ENCODE measurements at regions not wholly inside any gene's neighbourhood (a gene's known extent, or its start where the extent isn't known, plus 50 kb on each side); places are given as distances from the start of the nearest gene placed in this dataset.

DNA sequence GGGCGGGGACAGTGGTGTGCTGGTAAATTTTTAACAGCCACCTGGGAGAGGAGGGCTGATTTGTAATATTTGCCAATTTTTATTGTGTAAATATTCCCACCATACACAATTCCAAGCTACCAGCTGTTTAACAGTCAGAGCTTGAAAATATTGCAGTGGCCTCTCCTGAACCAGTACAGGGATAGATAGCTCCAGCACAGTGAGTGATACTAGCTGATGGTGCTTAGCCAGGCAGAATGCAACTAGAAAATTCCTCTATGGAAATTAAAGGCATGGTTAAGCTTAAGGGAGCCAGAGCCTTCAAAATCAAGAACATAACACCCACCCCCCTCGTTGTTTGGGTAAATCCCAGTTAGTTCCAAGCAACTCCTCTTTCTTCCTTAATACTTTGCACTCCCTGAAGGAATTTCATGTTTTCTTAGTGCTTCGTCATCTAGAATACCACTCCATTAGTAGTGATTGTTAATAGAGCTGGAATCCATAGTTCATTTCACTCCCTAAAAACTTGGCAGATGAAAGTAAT lies 96.6 kb downstream of the CYB561 start:
- H3K18ac ChIP-seq (ENCODE audit: insufficient read length, low read depth, low read length): no peak overlapping the region
- Mint-ChIP-seq H3K27ac (no peak overlapping the region), H3K4me1 (peaks cover 0 to 3% of the 10 kb centered on the region in 2 experiments; a peak in 1 of 4 replicates)

More for the DNA sequence above, 96.6 kb downstream of the CYB561 start:
- Histone ChIP-seq H2AK5ac (ENCODE audit: insufficient read length, low read length) (no peak overlapping the region), H3K79me2 (ENCODE audit: insufficient read depth, low read length) (no peaks in the 10 kb centered on the region), H2BK120ac (ENCODE audit: low read depth, low read length, poor library complexity, severe bottlenecking) (no peak overlapping the region), H2BK20ac (ENCODE audit: low read depth, low read length, poor library complexity, severe bottlenecking) (no peak overlapping the region), H3K27me3 (ENCODE audit: insufficient read depth, low read length) (no peaks in the 10 kb centered on the region), H3K4me2 (ENCODE audit: insufficient read depth, insufficient read length, low read length) (no peak overlapping the region), H2BK12ac (ENCODE audit: insufficient read length, low read depth, low read length) (no peak overlapping the region), H4K91ac (ENCODE audit: insufficient read length, low read depth, low read length) (no peak overlapping the region), H2BK5ac (ENCODE audit: insufficient read length, low read length) (no peak overlapping the region), H2BK15ac (ENCODE audit: low read depth, low read length) (no peak overlapping the region), H2AFZ (ENCODE audit: low read length) (no peak overlapping the region), H3K27ac (ENCODE audit: insufficient read length, low read depth, low read length) (no peak overlapping the region), H3K79me1 (ENCODE audit: insufficient read depth, low read depth, low read length, poor library complexity, severe bottlenecking) (no peaks in the 10 kb centered on the region), H3T11ph (ENCODE audit: low read length) (no peak overlapping the region), H3K4me1 (ENCODE audit: insufficient read depth, low read length) (no peaks in the 10 kb centered on the region), H4K5ac (ENCODE audit: insufficient read length, low read depth, low read length) (no peak overlapping the region), H3K9ac (ENCODE audit: extremely low read depth, insufficient read length, low read length) (no peak overlapping the region), H4K8ac (replicated peaks; ENCODE audit: insufficient read length, low read depth, low read length) (no peak overlapping the region), H3K14ac (ENCODE audit: insufficient read depth, low read length) (no peak overlapping the region), H4K20me1 (ENCODE audit: control insufficient read depth, insufficient read depth, insufficient read length) (no peaks in the 10 kb centered on the region), H3K4ac (ENCODE audit: low read depth, low read length) (no peak overlapping the region), H3K23ac (ENCODE audit: insufficient read length, low read depth, low read length) (no peak overlapping the region), H3K9me3 (ENCODE audit: control insufficient read depth, low read depth, low read length) (no peaks in the 10 kb centered on the region), H3K56ac (ENCODE audit: insufficient read length, low read depth, low read length) (no peak overlapping the region), H3K23me2 (ENCODE audit: insufficient read length, low read depth, low read length, poor library complexity, severe bottlenecking) (no peaks in the 10 kb centered on the region)
- TF ChIP-seq, protein P1, sequence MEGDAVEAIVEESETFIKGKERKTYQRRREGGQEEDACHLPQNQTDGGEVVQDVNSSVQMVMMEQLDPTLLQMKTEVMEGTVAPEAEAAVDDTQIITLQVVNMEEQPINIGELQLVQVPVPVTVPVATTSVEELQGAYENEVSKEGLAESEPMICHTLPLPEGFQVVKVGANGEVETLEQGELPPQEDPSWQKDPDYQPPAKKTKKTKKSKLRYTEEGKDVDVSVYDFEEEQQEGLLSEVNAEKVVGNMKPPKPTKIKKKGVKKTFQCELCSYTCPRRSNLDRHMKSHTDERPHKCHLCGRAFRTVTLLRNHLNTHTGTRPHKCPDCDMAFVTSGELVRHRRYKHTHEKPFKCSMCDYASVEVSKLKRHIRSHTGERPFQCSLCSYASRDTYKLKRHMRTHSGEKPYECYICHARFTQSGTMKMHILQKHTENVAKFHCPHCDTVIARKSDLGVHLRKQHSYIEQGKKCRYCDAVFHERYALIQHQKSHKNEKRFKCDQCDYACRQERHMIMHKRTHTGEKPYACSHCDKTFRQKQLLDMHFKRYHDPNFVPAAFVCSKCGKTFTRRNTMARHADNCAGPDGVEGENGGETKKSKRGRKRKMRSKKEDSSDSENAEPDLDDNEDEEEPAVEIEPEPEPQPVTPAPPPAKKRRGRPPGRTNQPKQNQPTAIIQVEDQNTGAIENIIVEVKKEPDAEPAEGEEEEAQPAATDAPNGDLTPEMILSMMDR (conservative IDR thresholded peaks at IDR 0.05): no peak
- H3K36me3 Mint-ChIP-seq (ENCODE audit: insufficient read depth in 1 of 3, low read depth in 3 of 3): no peaks in the 10 kb centered on the region
- no peaks in the 10 kb centered on the region for H3K27me3 Mint-ChIP-seq (ENCODE audit: low read depth)
- DNase-seq: no peak
- H3K9me3 Mint-ChIP-seq: no peaks in the 10 kb centered on the region
- WGBS (ENCODE audit: extremely low coverage, insufficient read length, low lambda C conversion rate): no CpG with 5 or more reads among the region's 3 CpGs
- H3K4me3 Mint-ChIP-seq: no peak overlapping the region
